GM18868 (cell line): ENCODE measurements at regions not wholly inside any gene's neighbourhood (a gene's known extent, or its start where the extent isn't known, plus 50 kb on each side); places are given as distances from the start of the nearest gene placed in this dataset.
"Not testable (repeated sequence)": the region's sequence is repeated elsewhere in the genome, so short reads cannot be mapped to it uniquely, and the experiment has no call there.

Source experiments
- ATAC-seq: cut with Tn5 transposase; IDR thresholded peaks from one replicate; pipeline ENCODE4 v1.9.1; 2021; ENCODE audit warnings: mild to moderate bottlenecking, moderate library complexity; ENCODE audit not compliant: unreplicated experiment

DNA sequence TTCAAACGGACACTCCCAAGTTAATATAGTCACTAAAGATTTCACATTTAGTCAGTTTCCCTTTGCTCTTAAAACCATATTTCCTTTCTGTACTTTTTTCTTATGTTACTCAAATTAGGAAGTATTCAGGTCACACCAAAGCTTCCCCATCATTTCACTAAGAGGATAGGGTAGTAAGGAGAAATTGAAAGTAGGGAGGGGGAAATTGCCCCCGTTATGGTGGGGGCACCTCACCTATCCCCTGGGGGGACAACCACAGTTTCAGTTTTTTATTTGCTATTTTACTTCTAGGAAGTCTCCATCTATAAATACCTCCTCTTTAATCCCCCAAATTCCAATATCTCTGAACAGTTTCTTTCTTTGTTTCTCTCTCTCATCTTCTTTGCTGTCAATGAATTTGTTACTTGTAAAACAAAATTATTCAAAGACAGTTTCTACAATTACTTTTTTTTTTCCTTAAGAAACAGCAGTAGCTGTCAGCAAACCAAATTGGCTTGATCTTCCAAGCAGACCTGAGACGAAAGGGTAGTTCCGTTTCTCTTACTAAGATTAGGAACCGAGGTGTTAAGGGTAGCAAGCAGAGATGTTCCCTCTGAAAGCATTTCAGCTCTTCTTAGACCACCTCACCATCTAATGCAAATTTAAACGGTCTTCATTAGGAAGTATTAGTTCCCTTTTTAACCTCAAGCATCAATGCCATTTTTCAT is 160.2 kb upstream of the KLF3 start:
- ATAC-seq, result peak; percentile 91

DNA sequence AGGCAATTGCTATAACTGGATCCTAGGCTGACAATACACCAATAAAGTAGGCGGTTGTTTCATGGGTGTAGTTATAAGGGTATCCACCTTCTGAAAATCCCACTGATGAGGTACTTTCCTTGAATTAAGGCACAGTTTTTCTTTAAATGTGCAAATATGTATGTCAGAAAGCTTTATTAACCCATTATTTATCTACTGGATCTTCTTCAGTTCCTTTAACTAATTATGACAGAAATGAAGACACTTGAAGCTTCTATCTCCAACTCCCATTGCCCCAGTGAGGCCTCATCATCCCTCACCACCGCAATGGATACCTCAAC is 159.6 kb upstream of the KLF3 start:
- ATAC-seq, result peak; percentile 1

DNA sequence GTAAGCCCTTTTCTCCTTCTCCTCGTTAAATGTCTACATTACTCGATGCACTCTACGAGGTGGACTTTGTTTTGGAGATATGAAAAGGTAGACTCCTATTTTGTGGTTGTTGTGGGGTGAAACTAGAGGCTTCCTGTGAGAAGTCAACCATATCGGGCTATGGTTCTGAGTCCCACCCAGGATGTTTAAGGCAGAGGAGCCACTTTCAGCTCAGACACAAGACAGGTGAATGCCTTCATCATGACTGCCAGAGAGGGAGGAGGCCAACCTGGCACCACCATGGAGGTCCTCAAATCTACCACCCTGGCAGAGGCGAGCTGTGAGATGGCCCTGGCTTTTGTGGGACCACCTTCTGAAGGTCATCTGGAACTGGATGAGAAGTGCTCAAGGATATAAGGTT is 154.4 kb upstream of the KLF3 start:
- peak; percentile 52 for ATAC-seq

DNA sequence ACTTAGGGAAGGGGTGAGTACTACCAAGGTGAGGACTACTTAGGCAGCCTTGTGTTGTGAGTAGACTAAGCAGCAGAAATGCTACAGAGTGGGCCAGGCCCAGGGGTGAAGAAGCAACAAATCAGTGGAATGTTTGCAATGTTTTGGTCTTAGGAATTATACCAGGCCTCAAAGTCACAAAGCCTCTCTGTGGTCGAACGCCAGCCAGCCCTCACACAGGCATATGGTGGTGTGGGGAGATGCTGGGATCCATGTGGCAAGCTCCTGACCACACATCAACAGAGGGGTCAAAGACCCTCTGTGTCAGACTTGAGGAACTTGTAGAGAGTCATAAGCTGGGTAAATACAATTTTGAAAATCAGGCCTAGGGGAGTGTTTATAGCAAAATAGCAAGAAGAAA is 153.8 kb upstream of the KLF3 start:
- ATAC-seq, result no peak

DNA sequence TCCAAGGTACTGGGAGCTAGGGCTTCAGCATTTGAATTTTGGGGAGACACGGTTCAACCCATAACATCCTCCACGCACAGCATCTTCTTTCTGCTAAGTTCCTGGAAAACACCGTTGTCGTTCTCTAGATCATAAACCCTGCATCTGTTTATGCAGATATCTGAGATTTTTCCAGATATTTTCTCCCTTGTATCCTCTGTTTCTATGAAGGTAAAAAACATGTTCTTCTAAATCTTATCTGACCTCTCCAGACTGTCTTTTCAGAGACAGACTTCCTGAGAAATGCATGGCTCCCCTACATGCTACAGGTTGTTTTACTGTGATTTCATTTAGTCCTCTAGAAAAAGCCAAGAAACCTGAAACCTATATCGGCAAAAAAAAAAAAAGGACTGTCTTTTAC is 152.3 kb upstream of the KLF3 start:
- no peak for ATAC-seq

DNA sequence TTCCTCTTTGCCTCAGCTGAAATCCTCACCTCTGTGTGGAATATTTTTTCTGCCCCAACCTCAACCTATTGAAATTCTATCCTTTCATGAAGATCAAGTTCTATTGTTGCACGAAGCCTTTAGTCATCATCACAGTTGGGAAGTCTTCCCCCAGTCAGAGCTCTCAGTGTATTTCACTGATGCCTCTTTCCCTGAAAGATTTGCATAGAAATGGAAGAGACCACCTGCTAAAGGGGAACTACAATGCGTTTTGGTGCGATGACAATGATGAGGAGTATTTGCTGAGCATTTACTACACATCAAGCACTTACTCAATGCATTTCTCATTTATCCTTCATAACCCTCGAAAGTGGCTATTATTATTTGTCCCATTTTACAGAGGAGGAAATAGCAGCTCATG is 151.2 kb upstream of the KLF3 start:
- ATAC-seq, result no peak

DNA sequence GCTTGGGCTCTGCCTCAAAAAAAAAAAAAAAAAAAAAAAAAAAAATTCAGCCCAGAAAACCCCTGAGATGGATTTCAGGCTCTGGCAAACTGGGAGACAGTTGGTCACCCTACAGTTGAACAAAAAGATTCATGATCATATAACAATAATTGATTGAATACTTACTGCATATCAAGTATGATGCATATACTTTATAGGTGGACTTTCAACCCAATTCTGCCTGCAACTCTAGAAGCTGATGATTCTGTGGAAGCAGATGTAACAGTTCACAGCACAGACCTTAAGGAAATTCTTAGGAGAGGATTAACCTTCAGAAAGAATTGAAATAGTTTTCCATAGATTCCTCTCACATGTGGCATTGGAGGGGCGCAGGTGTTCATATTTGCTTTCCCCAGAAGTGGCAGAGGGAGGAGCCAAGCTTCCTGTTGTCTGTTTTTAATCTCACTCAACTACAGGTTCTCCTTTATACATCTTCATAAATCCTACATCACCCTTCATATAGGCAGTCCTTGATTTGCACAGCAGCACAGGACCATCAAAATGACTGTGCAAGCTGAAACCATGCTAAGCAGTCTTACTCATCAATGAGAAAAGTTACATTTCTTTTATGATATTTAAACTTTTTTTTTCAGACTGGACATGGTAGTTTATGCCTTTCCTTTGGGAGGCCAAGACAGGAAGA is 149.4 kb upstream of the KLF3 start:
- no peak for ATAC-seq

DNA sequence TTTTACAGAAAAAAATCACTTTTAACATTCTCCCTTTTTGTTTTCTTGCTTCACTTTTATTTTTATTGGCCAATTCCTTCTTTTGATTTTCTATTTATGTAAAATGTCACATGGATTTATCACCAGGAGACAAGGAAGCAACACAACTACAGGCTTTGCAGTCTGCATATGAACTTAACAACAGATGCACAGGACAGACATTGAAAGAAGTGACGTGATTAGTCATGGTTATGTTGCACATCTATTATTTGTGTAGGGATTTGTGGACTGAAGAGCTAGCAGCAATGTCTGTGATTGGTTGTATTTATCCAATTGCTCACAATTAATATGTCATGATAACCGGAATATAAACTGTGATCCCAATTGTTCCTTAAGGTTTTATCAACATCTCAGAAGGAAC is 147.8 kb upstream of the KLF3 start:
- no peak for ATAC-seq

DNA sequence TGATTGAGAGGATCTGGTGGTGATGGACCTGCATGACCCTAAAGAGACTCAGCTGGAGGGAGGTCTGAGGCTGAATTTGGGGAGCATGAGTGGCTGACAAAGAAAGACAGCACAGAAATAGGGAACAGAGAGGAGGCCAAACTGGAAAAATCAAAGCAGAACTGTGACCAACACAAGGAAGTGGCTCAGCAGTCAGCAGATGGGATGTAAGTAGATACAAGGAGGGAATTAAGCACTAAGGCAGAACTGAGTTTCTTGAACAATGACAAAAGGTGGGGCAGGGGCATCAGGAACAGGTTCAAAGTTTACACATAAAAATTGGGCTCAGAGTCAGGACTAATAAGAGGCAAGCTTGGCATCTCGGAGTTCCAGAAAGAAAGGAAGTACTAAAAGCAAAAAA is 144.3 kb upstream of the KLF3 start:
- ATAC-seq, result no peak

DNA sequence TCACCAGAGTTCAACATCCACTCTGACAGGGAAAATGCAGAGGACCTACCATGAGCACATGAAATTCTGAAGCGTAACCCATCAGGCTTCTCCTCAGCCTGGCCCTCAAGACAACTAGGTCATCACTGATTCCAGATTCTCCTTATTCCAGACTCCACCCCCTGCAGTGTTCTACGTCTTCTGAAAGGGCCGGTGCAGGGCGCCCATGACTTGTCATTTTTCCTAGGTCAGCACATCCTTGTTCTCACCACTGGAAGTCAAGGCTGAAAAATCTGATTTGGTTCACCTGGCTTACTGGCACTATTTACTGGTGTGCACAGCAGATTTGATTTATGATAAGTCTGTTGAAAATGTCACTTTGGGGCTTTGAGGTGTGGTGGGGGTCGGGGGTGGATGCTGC is 140.9 kb upstream of the KLF3 start:
- ATAC-seq, result no peak

DNA sequence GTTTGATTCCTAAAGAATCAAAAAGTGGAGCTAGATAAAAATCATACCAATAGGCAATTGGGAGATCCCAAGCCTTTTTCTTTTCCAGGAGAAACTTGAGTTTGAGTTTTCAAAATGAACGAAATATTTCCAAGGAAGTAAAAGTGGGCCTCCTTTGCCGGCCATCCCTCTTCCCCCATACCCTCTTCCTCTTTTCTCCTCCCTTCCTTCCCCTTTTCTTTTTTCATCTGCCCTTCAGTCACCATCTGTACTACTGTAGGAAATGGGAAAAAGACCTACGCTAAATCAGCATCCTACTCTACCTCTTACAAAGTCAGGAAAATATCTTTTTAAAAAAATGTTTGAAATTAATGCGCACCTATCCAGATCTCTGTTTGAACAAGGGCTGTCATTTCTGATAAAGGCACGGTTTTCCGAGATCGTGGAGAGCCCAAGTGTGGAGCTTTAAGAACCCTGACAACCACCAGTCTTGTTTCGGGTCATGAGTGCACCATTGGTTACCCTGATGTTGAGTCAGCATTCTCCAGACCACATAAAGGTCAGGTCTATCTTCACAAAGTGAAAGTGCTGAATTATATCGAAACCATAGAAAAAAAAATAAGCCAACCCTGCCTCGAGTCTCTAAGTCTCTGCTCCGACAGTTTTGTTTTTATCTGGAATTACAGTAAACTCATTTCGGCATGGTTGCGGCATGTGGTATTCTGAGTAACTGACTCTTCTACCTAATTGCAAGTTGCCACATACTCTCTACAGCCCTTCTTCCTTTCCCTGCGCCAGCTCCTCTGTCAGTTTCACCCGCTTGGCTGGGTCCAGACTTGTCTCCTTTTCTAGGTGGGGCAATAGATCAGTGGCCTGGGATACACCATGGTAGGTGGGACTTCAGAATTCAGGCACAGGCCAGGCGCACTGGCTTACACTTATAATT is 140.2 kb upstream of the KLF3 start:
- peak; percentile 98 for ATAC-seq

DNA sequence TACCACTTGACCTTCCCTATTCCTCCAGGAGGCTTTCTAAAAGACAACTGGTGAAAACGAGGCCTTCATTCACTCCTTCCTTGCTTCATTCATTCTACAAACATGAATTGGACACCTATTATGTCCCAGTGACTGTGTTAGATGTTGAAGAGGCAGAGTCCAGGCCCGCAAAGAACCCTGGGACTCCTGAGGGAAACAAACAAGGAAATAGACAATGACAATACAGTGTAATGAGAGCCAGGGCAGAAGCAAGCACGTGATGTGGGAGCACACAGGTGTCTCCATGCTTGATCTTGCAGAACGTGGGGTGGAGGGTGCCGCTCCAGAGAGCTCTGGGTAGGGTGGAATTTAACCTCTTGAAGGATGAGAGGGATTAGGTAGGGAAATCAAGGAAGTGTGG is 137.6 kb upstream of the KLF3 start:
- no peak for ATAC-seq

DNA sequence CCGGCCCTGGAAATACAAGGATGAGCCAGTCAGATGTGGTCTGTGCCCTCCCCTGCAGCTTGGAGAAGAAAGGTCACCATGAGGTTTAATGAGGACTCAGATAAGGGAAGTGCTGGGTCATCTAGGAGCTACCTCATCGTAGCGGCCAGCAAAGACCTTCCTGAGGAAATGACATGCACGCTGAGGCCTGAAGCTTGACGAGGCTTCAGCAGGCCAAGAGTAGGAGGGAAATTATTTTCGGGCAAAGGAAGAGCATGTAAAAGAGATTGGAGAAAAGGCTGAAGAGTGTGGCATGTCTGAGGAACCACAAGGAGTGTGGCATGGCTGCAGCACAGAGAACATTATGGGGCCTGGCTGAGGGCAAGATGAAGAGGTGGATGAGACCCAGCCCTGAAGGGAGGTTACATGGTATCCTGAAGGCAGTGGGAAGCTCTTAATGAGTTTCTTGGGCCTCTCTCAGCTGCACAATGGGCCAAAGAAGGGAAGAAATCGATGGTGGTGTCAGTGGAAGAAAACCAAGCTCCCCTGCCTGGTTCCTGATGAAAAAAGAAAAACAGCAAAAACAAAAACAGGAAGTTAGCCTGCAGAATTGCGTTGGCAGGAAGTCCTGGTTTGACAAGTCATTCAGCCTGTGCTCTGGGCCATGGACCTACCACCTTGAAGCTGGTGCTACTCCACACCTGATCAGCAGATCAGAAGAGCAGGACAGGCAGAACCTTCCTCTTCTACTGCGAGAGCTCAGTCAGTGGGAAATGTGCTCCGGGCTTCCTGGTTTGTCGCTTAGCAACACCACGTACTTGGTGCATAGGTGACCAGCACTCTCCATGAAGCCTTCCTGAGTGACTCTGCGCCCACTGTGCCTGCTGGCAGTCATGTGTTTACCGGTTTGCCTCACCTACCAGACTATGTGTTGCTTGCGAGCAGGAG is 134.5 kb upstream of the KLF3 start:
- ATAC-seq, result peak; percentile 76

DNA sequence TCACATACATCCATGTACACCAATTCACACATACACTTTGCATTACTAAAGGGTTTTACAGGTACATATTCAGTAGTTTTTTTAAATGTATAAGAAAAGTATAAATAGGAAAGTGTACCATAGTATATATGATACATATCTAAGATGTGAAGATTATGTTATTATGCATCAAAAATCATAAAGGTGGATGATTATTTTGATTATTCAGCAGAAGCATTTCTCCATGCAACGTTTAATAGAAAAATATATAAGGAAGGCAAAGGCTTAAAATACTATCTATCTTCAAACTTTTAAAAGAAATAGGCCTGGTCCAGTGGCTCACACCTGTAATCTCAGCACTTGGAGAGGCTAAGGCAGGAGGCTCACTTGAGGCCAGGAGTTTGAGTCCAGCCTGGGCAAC is 133.5 kb upstream of the KLF3 start:
- no peak for ATAC-seq

DNA sequence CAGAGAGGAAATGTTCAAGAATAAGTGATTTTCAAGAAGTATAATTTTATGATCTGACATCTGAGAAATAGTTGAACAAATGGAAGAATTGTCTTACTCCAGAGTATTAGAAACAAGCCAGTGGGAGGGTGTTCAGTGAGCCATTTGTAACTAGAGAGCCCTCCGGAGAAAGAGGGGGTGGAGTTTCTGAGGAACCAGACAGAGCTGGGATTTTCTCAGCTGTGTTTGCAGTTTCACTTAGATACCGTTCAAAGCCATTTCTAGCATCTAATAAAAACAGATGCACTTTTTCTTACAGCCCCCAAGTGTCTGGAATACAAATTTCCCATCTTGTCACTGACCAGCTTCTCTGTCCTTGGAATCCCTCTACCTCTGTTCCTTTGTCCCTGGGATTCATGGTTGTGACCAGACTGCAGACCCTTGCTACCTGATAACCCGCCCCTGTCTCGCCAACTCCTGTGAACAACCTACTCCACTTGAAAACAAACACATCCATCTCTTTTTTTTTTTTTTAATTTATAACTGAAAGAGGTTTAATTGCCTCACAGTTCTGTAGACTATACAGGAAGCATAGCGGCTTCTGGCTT is 132.8 kb upstream of the KLF3 start:
- ATAC-seq, result peak; percentile 43

DNA sequence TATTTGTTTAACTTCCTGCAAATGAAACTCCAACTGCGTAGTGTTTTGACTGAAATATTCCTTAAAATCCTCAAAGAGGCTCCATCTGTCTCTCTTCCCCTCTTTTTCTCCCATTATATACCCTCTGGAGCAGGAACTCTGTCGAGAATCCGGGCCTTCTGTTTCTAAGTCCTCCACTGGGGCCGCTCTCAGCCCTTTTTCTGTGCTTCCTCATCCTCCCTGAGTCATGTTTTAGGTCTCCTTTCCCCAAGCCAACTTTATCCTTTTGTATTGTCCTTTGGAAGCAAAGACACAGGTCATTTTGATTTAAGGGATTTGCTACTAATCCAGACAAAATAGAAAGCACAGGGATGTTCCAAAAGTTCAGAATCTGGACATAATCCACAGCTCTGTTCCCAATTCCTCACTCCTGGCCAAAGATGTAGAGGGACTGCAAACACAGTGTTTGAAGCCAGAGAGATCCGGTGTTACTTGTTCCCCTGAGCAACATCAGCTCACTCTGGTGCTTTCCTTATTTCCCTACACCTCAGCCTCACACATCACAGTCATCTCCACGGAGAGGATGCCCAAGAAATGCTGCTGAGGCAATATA is 131.0 kb upstream of the KLF3 start:
- ATAC-seq, result no peak

DNA sequence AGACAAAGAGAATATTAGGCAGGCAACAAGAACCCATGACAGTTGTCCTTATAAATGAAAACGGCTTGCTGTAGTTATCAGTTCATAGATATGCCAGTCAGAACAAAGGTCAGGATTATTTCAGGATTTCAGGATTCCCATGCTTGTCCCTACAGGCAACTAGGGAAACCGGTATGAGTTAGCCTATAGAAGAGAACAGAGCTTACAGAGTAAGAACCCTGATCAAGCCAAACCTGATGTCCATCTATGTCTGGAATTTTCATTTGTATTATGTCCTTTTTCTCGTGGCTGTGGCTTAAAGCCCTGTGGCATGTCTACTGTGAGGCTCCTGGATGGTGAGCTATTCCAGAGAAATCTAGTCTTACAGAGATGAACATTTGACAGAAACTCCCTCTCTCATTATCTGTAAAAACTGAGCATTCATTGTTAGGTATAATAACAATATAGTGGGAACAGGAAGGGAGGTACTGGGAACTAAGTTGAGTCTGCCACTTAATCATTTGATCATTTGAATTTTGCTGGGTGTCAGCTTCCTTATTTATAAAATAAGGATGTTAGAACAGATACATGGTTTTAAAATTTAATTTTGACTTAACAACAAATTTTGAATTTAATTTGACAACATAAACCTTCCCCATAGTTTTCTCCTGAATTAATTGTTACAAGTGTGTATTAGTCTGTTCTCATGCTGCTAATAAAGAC is 129.5 kb upstream of the KLF3 start:
- ATAC-seq, result no peak

DNA sequence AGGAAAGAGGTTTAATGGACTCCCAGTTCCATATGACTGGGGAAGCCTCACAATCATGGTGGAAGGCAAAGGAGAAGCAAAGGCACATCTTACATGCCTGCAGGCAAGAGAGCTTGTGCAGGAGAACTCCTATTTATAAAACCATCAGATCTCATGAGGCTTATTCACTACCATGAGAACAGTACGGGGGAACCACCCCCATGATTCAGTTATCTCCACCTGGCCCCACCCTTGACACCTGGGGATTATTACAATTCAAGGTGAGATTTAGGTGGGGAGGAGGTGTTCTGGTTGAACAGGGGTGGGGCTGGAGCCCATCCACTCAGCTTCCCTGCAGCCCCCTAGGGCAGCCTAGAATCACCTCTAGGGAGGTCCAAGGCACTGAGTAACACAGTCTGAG is 128.9 kb upstream of the KLF3 start:
- not testable (repeated sequence) for ATAC-seq

DNA sequence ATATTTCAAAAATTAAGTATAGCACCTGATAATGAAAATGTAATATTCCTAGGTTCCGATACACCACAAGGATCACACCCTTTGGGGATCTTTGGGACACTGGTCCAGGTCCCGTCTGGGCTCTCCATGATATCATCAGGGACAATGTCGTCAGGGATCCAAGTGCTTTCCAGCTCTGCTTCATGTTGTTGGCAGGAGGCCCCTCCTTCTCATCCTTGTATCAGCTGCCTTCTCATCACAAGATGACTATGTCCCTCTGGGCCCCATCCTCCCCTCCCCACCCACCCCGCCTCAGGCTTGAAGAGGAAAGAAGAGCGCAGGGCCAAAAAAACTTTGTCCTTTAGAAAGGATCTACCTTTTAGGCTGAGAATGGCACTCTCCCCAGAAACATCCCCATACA is 128.3 kb upstream of the KLF3 start:
- ATAC-seq, result no peak

DNA sequence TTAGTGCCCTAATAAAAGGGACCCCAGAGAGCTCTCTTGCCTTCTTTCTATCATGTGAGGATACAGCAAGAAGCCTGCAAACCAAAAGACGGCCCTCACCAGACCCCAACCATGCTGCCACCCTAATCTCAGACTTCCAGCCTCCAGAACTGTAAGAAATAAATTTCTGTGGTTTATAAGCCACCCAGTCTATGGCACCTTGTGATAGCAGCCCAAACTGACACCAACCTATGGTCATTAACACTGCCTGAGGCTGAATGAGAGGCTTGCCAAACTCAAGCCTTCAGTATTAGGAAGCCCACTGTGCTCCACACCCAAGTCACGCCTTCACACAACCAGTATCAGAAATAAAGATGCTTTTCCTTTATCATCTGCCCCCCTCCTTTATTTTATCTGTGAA is 127.3 kb upstream of the KLF3 start:
- no peak for ATAC-seq
